ENCODE measurements at regions not wholly inside any gene's neighbourhood (a gene's known extent, or its start where the extent isn't known, plus 50 kb on each side); places are given as distances from the start of the nearest gene placed in this dataset.

- H3K27ac ChIP-seq (ENCODE audit: low read length): no peak overlapping the region
- ATAC-seq: no peak
- CTCF ChIA-PET: no interaction called here
- POLR2A ChIA-PET: no interaction called here
- H3K27me3 ChIP-seq (ENCODE audit: control insufficient read depth, insufficient read depth, low read length): no peaks in the 10 kb centered on the region; the same call in 1 of the 2 replicates
- no peak for DNase-seq (ENCODE audit: low read depth, low spot score)
- TF ChIP-seq CTCF (IDR thresholded peaks at IDR 0.05): no peak
- TF ChIP-seq SIN3A (IDR thresholded peaks at IDR 0.05; ENCODE audit: borderline replicate concordance, insufficient read depth, low read depth, low read length): no peak
- TF ChIP-seq REST (IDR thresholded peaks at IDR 0.05; ENCODE audit: insufficient read depth in 1 of 2, low read depth in 2 of 2, low read length in 1 of 2): no peak
- no peaks in the 10 kb centered on the region for H3K4me1 ChIP-seq (ENCODE audit: control insufficient read depth, insufficient read depth, low read length)
- intact Hi-C loops (cut with micrococcal nuclease; ENCODE audit: unreplicated experiment) (no loop called here), in situ Hi-C loops (cut with HindIII; ENCODE audit: low pct_unique_long_range_greater_than_20kb, low sequenced_read_pairs) (no loop called here)
- BruUV-seq (replicated peaks): no TSS peak
- H3K4me3 ChIP-seq (ENCODE audit: low read depth in 2 of 2, low read length in 2 of 2): no peak overlapping the region
- H3K36me3 ChIP-seq (ENCODE audit: control insufficient read depth, insufficient read depth, low read length): no peaks in the 10 kb centered on the region
- H3K9me3 ChIP-seq (ENCODE audit: control insufficient read depth, insufficient read depth, low read depth, low read length): no peaks in the 10 kb centered on the region
These were observed 188.4 kb downstream of the ABCC12 start for GRCh38 chr16:47967374-47967773.

GRCh38 chr16:47966325-47966724 lies 189.5 kb downstream of the ABCC12 start:
- no peak for ATAC-seq
- CTCF ChIA-PET: no interaction called here
- no peak for DNase-seq (ENCODE audit: low read depth, low spot score)
- intact Hi-C loops (cut with micrococcal nuclease; ENCODE audit: unreplicated experiment) (no loop called here), in situ Hi-C loops (cut with HindIII; ENCODE audit: low pct_unique_long_range_greater_than_20kb, low sequenced_read_pairs) (no loop called here)
- POLR2A ChIA-PET: no interaction called here
- Histone ChIP-seq H3K4me3 (ENCODE audit: low read depth in 2 of 2, low read length in 2 of 2) (no peak overlapping the region), H3K27ac (ENCODE audit: low read length) (no peak overlapping the region), H3K4me1 (ENCODE audit: control insufficient read depth, insufficient read depth, low read length) (no peaks in the 10 kb centered on the region), H3K36me3 (ENCODE audit: control insufficient read depth, insufficient read depth, low read length) (no peaks in the 10 kb centered on the region), H3K27me3 (ENCODE audit: control insufficient read depth, insufficient read depth, low read length) (no peaks in the 10 kb centered on the region; the same call in 1 of the 2 replicates), H3K9me3 (ENCODE audit: control insufficient read depth, insufficient read depth, low read depth, low read length) (no peaks in the 10 kb centered on the region)
- TF ChIP-seq POLR2AphosphoS5 (IDR thresholded peaks at IDR 0.05; ENCODE audit: low read depth, low read length) (no peak), SIN3A (IDR thresholded peaks at IDR 0.05; ENCODE audit: borderline replicate concordance, insufficient read depth, low read depth, low read length) (no peak), CTCF (IDR thresholded peaks at IDR 0.05) (no peak), TCF7L2 (IDR thresholded peaks at IDR 0.05; ENCODE audit: low read depth, low read length) (no peak), REST (IDR thresholded peaks at IDR 0.05; ENCODE audit: insufficient read depth in 1 of 2, low read depth in 2 of 2, low read length in 1 of 2) (no peak)
- no TSS peak for BruUV-seq (replicated peaks)
